Adrenal gland (tissue), 9 donors: ENCODE measurements at regions not wholly inside any gene's neighbourhood (a gene's known extent, or its start where the extent isn't known, plus 50 kb on each side); places are given as distances from the start of the nearest gene placed in this dataset.

Source experiments
- DNase-seq, 7 donors: peaks; one replicate each; pipeline ENCODE4 v3.0.0-alpha.2; 2019 to 2020
- H3K27ac ChIP-seq, 5 donors: fragments of 200-600 bp; sonication (generic) in 4 of 5; 1 replicate in 3 of 5; 2 replicates in 2 of 5; pipeline versions ENCODE4 v1.5.1 to v1.8.0; 2016 to 2020; ENCODE audit warnings: mild to moderate bottlenecking in 1 of 5
- H3K27me3 ChIP-seq: fragments of 200-600 bp; 2 replicates; pipeline ENCODE4 v1.8.0; 2021
- H3K36me3 ChIP-seq, 2 donors: fragments of 200-600 bp; replicated peaks in 1 of 2; 1 replicate in 1 of 2; 2 replicates in 1 of 2; pipeline versions ENCODE4 v1.5.1 to v1.8.0; 2018 to 2022
- H3K4me1 ChIP-seq, 2 donors: fragments of 200-600 bp; replicated peaks in 1 of 2; 1 replicate in 1 of 2; 2 replicates in 1 of 2; pipeline versions ENCODE4 v1.5.1 to v1.8.0; 2018 to 2021
- H3K4me3 ChIP-seq, 4 donors: fragments of 200-600 bp; sonication (generic) in 3 of 4; one replicate each; pipeline ENCODE4 v1.5.1; 2016 to 2018
- H3K9me3 ChIP-seq, 3 donors: fragments of 200-600 bp; sonication (generic) in 1 of 3; replicated peaks in 1 of 3; 1 replicate in 2 of 3; 2 replicates in 1 of 3; pipeline versions ENCODE4 v1.5.1 to v1.8.0; 2016 to 2021
- CTCF ChIP-seq, 6 experiments: fragments of 450-650 bp in 4 of 6; fragments of 200-600 bp in 2 of 6; sonication (generic) in 1 of 6; IDR thresholded peaks; 1 replicate in 5 of 6; 2 replicates in 1 of 6; pipeline versions ENCODE4 v1.5.1 to v1.8.0; 2016 to 2021; ENCODE audit warnings: antibody characterized with exemption in 6 of 6, mild to moderate bottlenecking in 2 of 6, moderate library complexity in 1 of 6
- POLR2A ChIP-seq, 2 donors: fragments of 450-650 bp; IDR thresholded peaks; one replicate each; pipeline ENCODE4 v1.6.1; 2017; ENCODE audit warnings: antibody characterized with exemption in 2 of 2, mild to moderate bottlenecking in 2 of 2, moderate library complexity in 1 of 2
- WGBS, 4 donors: extraction: QIAGEN DNeasy Blood & Tissue Kit in 2 of 4; methylation state at CpG; one replicate each; pipeline versions ENCODE4 v1.1.5 to v1.1.7; 2013 to 2017; 5-methylcytosine and 5-hydroxymethylcytosine counted together
- intact Hi-C, 2 donors: fragments of 100-400 bp; cut with DNase I; formaldehyde crosslinking; loops; one replicate each; pipeline versions ENCODE4 v1.14.1 to v1.15.0; 2022 to 2023
- donor health status: healthy with polysubstance abuse.
- donor health status: Bipolar disorder and iron deficiency.
- donor health status: DM: yes; HTN: yes; CAD: no.
- donor health status: DM: no; HTN: no; CAD: no.
- donor health status: DM: no; HTN: no; CAD: no.

DNA sequence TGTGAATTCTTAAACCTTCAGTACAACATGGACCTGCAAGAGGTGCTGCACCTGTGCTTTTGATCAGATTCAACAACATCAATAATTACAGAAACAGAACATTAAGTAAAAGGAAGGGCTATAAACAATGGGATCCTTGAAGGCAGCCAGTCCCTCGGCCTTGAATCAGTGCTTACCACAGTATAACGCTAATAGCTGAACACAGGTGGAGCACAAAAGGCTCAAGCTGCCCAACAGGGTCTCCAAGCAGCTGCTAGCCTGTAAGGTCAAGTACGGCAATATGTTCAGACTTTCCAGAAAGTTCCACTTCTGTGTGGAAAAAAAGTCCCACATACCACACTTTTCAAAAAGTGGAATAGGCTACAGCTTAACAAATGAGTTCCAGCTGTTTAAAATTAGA lies 61.9 kb upstream of the ITGA1 start:
- peak; percentile 19 to 72 (median 43) for DNase-seq
- Histone ChIP-seq H3K4me1 (peaks cover 43 to 47% of the 10 kb centered on the region in 2 donors), H3K27ac (peak overlapping the region in 4 of 5 donors; percentile 42 to 69 (median 60)), H3K27me3 (no peaks in the 10 kb centered on the region), H3K4me3 (no peak overlapping the region), H3K36me3 (no peaks in the 10 kb centered on the region), H3K9me3 (no peaks in the 10 kb centered on the region)
- WGBS, 4 donors: 22 to 30% (median 26%) methylated on average over 3 of the region's 3 CpGs
- intact Hi-C loops: no loop called here
- no peak for TF ChIP-seq CTCF (IDR thresholded peaks at IDR 0.05)
- no peak for TF ChIP-seq POLR2A (IDR thresholded peaks at IDR 0.05)

- Histone ChIP-seq H3K36me3 (no peaks in the 10 kb centered on the region), H3K9me3 (no peaks in the 10 kb centered on the region), H3K27ac (peak overlapping the region; percentile 47 to 67 (median 54)), H3K4me3 (no peak overlapping the region), H3K27me3 (no peaks in the 10 kb centered on the region), H3K4me1 (peaks cover 43 to 47% of the 10 kb centered on the region in 2 donors)
- no peak for TF ChIP-seq CTCF (IDR thresholded peaks at IDR 0.05)
- no peak for TF ChIP-seq POLR2A (IDR thresholded peaks at IDR 0.05)
- intact Hi-C loops: no loop called here
- no peak for DNase-seq
Observed at GRCh38 chr5:52727020-52727419, 60.7 kb upstream of the ITGA1 start.

- WGBS, 4 donors: 12 to 17% (median 17%) methylated on average over 6 of the region's 6 CpGs
- no peaks in the 10 kb centered on the region for H3K9me3 ChIP-seq
- H3K4me1 ChIP-seq: peaks cover 43 to 47% of the 10 kb centered on the region in 2 donors
- DNase-seq: peak; percentile 48 to 80 (median 67)
- H3K27me3 ChIP-seq: no peaks in the 10 kb centered on the region
- intact Hi-C loops: no loop called here
- no peak for TF ChIP-seq CTCF (IDR thresholded peaks at IDR 0.05)
- peak in 1 of 2 donors; percentile 49 for TF ChIP-seq POLR2A (IDR thresholded peaks at IDR 0.05)
- peak overlapping the region; percentile 49 to 82 (median 63) for H3K27ac ChIP-seq
- H3K36me3 ChIP-seq: no peaks in the 10 kb centered on the region
- H3K4me3 ChIP-seq: no peak overlapping the region
Observed at GRCh38 chr5:52727576-52727975, 60.1 kb upstream of the ITGA1 start.

GRCh38 chr5:52728224-52728623 lies 59.5 kb upstream of the ITGA1 start:
- Histone ChIP-seq H3K4me3 (no peak overlapping the region), H3K27me3 (no peaks in the 10 kb centered on the region), H3K36me3 (no peaks in the 10 kb centered on the region), H3K4me1 (peaks cover 43 to 47% of the 10 kb centered on the region in 2 donors), H3K27ac (peak overlapping the region; percentile 49 to 82 (median 63)), H3K9me3 (no peaks in the 10 kb centered on the region)
- 88 to 96% (median 92%) methylated on average over 3 of the region's 3 CpGs for WGBS, 4 donors
- DNase-seq: no peak
- no peak for TF ChIP-seq POLR2A (IDR thresholded peaks at IDR 0.05)
- no peak for TF ChIP-seq CTCF (IDR thresholded peaks at IDR 0.05)
- intact Hi-C loops: no loop called here
